Right hindlimb (tissue), 1 donor: ENCODE measurements at regions not wholly inside any gene's neighbourhood (a gene's known extent, or its start where the extent isn't known, plus 50 kb on each side); places are given as distances from the start of the nearest gene placed in this dataset.
"Not testable (repeated sequence)": the region's sequence is repeated elsewhere in the genome, so short reads cannot be mapped to it uniquely, and the experiment has no call there.

Experiments
- DNase-seq: peaks from one replicate; pipeline ENCODE4 v3.0.0-alpha.2; 2018

GRCh38 chr2:210963386-210963785 is 407.0 kb downstream of the CPS1 start:
- no peak for DNase-seq

GRCh38 chr2:210964141-210964764 is 407.9 kb downstream of the CPS1 start:
- DNase-seq = no peak

- no peak for DNase-seq
Measured at GRCh38 chr2:210965472-210965871, 409.1 kb downstream of the CPS1 start.

- no peak for DNase-seq
Measured at GRCh38 chr2:210966330-210966729, 409.9 kb downstream of the CPS1 start.

- no peak for DNase-seq
Measured at GRCh38 chr2:210971431-210971830, 415.0 kb downstream of the CPS1 start.

GRCh38 chr2:210986806-210987205 is 430.4 kb downstream of the CPS1 start:
- not testable (repeated sequence) for DNase-seq

GRCh38 chr2:210991107-210991506 is 434.7 kb downstream of the CPS1 start:
- no peak for DNase-seq

GRCh38 chr2:210994104-210994503 is 437.7 kb downstream of the CPS1 start:
- no peak for DNase-seq

- DNase-seq = no peak
Measured at GRCh38 chr2:210997373-210997772, 441.0 kb downstream of the CPS1 start.

- no peak for DNase-seq
Measured at GRCh38 chr2:210998334-210998733, 441.9 kb downstream of the CPS1 start.

GRCh38 chr2:211014376-211014775 is 458.0 kb downstream of the CPS1 start:
- DNase-seq = no peak

GRCh38 chr2:211014906-211015305 is 458.5 kb downstream of the CPS1 start:
- DNase-seq = no peak

- not testable (repeated sequence) for DNase-seq
Measured at GRCh38 chr2:211025089-211025488, 468.7 kb downstream of the CPS1 start.

GRCh38 chr2:211026109-211026508 is 469.7 kb downstream of the CPS1 start:
- no peak for DNase-seq

GRCh38 chr2:211027976-211028375 is 471.6 kb downstream of the CPS1 start:
- DNase-seq = no peak

GRCh38 chr2:211033765-211034164 is 477.4 kb downstream of the CPS1 start:
- DNase-seq = no peak

GRCh38 chr2:211035548-211036185 is 479.3 kb downstream of the CPS1 start:
- no peak for DNase-seq

- no peak for DNase-seq
Measured at GRCh38 chr2:211045025-211045424, 488.6 kb downstream of the CPS1 start.

GRCh38 chr2:211049321-211050018 is 493.1 kb downstream of the CPS1 start:
- no peak for DNase-seq

GRCh38 chr2:211055438-211055837 is 499.0 kb downstream of the CPS1 start:
- no peak for DNase-seq

- no peak for DNase-seq
Measured at GRCh38 chr2:211061612-211062296, 505.4 kb downstream of the CPS1 start.

- DNase-seq = no peak
Measured at GRCh38 chr2:211062297-211062612, 505.9 kb downstream of the CPS1 start.

- no peak for DNase-seq
Measured at GRCh38 chr2:211067029-211067428, 510.6 kb downstream of the CPS1 start.
